ENCODE measurements at regions not wholly inside any gene's neighbourhood (a gene's known extent, or its start where the extent isn't known, plus 50 kb on each side); places are given as distances from the start of the nearest gene placed in this dataset.

GRCh38 chr22:48346311-48346710 lies 1481.4 kb downstream of the BRD1 start:
- intact Hi-C loops (cut with micrococcal nuclease) = no loop called here
- Mint-ChIP-seq H3K27ac (no peak overlapping the region), H3K9me3 (ENCODE audit: insufficient read depth) (no peaks in the 10 kb centered on the region), H3K4me3 (no peak overlapping the region), H3K4me1 (no peaks in the 10 kb centered on the region), H3K27me3 (peaks cover 7% of the 10 kb centered on the region)
- ChIA-PET POLR2A (no interaction called here), CTCF (no interaction called here)
- Histone ChIP-seq H2AFZ (ENCODE audit: insufficient read depth, low read depth, low read length, poor library complexity, severe bottlenecking) (no peak overlapping the region), H3K36me3 (replicated peaks in 1 of 2; ENCODE audit: control extremely low read depth in 1 of 2, control insufficient read depth in 1 of 2, extremely low read depth in 1 of 2, insufficient read depth in 2 of 2, low read length in 1 of 2) (no peaks in the 10 kb centered on the region), H4K20me1 (ENCODE audit: control insufficient read depth, insufficient read depth, low read length, poor library complexity, severe bottlenecking) (no peaks in the 10 kb centered on the region), H3K79me2 (ENCODE audit: control insufficient read depth, insufficient read depth, low read length) (no peaks in the 10 kb centered on the region), H3K27me3 (replicated peaks in 1 of 4; ENCODE audit: control extremely low read depth in 1 of 4, control insufficient read depth in 3 of 4, insufficient read depth in 4 of 4, low read length in 3 of 4) (peaks cover 0 to 7% (median 0%) of the 10 kb centered on the region in 4 experiments), H3K4me1 (ENCODE audit: control insufficient read depth in 2 of 2, insufficient read depth in 2 of 2, low read length in 2 of 2) (no peaks in the 10 kb centered on the region), H3K9me3 (ENCODE audit: control extremely low read depth in 1 of 3, control insufficient read depth in 2 of 3, insufficient read depth in 1 of 3, low read length in 2 of 3) (no peaks in the 10 kb centered on the region), H3K9ac (ENCODE audit: low read length) (no peak overlapping the region), H3K4me2 (replicated peaks; ENCODE audit: low read depth, low read length, poor library complexity, severe bottlenecking) (no peak overlapping the region), H3K4me3 (ENCODE audit: control extremely low read depth in 1 of 5, extremely low read depth in 1 of 5, insufficient read depth in 1 of 5, low read depth in 2 of 5, low read length in 4 of 5) (no peak overlapping the region), H3K27ac (ENCODE audit: low read length in 2 of 2) (no peak overlapping the region)
- WGBS (ENCODE audit: insufficient coverage) = 93% methylated on average over 12 of the region's 12 CpGs
- TF ChIP-seq CTCF (IDR thresholded peaks at IDR 0.05) (no peak), EZH2 (IDR thresholded peaks at IDR 0.05; ENCODE audit: borderline replicate concordance, insufficient read depth, low read depth, low read length, poor library complexity, severe bottlenecking) (no peak)
- ATAC-seq (ENCODE audit: low read depth) (no peak), DNase-seq (no peak)

DNA sequence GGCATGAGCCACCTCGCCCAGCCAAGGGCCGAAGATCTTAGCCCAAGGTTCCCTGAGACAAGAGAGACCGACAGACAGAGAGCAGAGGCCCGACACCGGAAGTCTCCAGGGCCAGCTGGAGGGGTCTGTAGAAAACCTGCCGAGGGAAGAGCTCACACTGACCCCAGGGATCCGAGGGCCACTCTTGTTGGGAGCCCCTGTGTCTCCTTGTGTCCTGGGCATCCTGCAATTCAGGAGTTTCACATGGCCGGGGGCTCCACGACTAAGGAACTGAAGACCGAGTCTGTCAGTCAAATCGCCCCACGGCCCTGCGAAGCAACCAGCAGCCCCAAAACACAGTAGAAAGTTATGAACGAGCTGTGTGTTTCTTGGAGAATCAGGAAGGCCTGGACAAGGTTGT lies 1482.0 kb downstream of the BRD1 start:
- intact Hi-C loops (cut with micrococcal nuclease) = no loop called here
- WGBS (ENCODE audit: insufficient coverage) = 83% methylated on average over 14 of the region's 14 CpGs
- Mint-ChIP-seq H3K27me3 (peaks cover 6% of the 10 kb centered on the region), H3K9me3 (ENCODE audit: insufficient read depth) (no peaks in the 10 kb centered on the region), H3K27ac (no peak overlapping the region), H3K4me3 (no peak overlapping the region), H3K4me1 (no peaks in the 10 kb centered on the region)
- TF ChIP-seq CTCF (IDR thresholded peaks at IDR 0.05) (no peak), EZH2 (IDR thresholded peaks at IDR 0.05; ENCODE audit: borderline replicate concordance, insufficient read depth, low read depth, low read length, poor library complexity, severe bottlenecking) (no peak)
- ATAC-seq (ENCODE audit: low read depth) (no peak), DNase-seq (no peak)
- Histone ChIP-seq H3K4me2 (replicated peaks; ENCODE audit: low read depth, low read length, poor library complexity, severe bottlenecking) (no peak overlapping the region), H3K9ac (ENCODE audit: low read length) (no peak overlapping the region), H3K9me3 (ENCODE audit: control extremely low read depth in 1 of 3, control insufficient read depth in 2 of 3, insufficient read depth in 1 of 3, low read length in 2 of 3) (no peaks in the 10 kb centered on the region), H3K27ac (ENCODE audit: low read length in 2 of 2) (no peak overlapping the region), H4K20me1 (ENCODE audit: control insufficient read depth, insufficient read depth, low read length, poor library complexity, severe bottlenecking) (no peaks in the 10 kb centered on the region), H3K27me3 (replicated peaks in 1 of 4; ENCODE audit: control extremely low read depth in 1 of 4, control insufficient read depth in 3 of 4, insufficient read depth in 4 of 4, low read length in 3 of 4) (peaks cover 0 to 7% (median 0%) of the 10 kb centered on the region in 4 experiments), H3K4me3 (ENCODE audit: control extremely low read depth in 1 of 5, extremely low read depth in 1 of 5, insufficient read depth in 1 of 5, low read depth in 2 of 5, low read length in 4 of 5) (no peak overlapping the region), H3K4me1 (ENCODE audit: control insufficient read depth in 2 of 2, insufficient read depth in 2 of 2, low read length in 2 of 2) (no peaks in the 10 kb centered on the region), H2AFZ (ENCODE audit: insufficient read depth, low read depth, low read length, poor library complexity, severe bottlenecking) (no peak overlapping the region), H3K79me2 (ENCODE audit: control insufficient read depth, insufficient read depth, low read length) (no peaks in the 10 kb centered on the region), H3K36me3 (replicated peaks in 1 of 2; ENCODE audit: control extremely low read depth in 1 of 2, control insufficient read depth in 1 of 2, extremely low read depth in 1 of 2, insufficient read depth in 2 of 2, low read length in 1 of 2) (no peaks in the 10 kb centered on the region)
- CTCF ChIA-PET = no interaction called here
- POLR2A ChIA-PET = no interaction called here
